T-cell (primary cell): ENCODE measurements at regions not wholly inside any gene's neighbourhood (a gene's known extent, or its start where the extent isn't known, plus 50 kb on each side); places are given as distances from the start of the nearest gene placed in this dataset.
"Not testable (repeated sequence)": the region's sequence is repeated elsewhere in the genome, so short reads cannot be mapped to it uniquely, and the experiment has no call there.

ENCODE experiments used
- ATAC-seq, 4 experiments: fragments of 200-7000 bp in 3 of 4; fragments of 150-1000 bp in 1 of 4; cut with Tn5 transposase; replicated peaks in 1 of 4; 1 replicate in 3 of 4; 2 replicates in 1 of 4; pipeline ENCODE4 v1.10.0; 2021; ENCODE audit warnings: moderate library complexity in 3 of 4, mild to moderate bottlenecking in 2 of 4, moderate number of reproducible peaks in 1 of 4
- CTCF ChIA-PET, 2 donors: fragments of 300-600 bp; sonication (Branson Sonifier 250); formaldehyde crosslinking; loops; one replicate each; lab custom pipeline; 2022; ENCODE audit warnings: antibody characterized with exemption in 2 of 2; lab: Charles Lee
- POLR2A ChIA-PET, 2 donors: fragments of 300-600 bp; sonication (Branson Sonifier 250); formaldehyde crosslinking; loops; one replicate each; lab custom pipeline; 2022; ENCODE audit warnings: antibody characterized with exemption in 2 of 2; lab: Charles Lee
- DNase-seq, 35 experiments: peaks; one replicate each; pipeline versions ENCODE4 v3.0.0 to v3.0.0-alpha.2; 2013 to 2023
- H3K27ac ChIP-seq: one replicate; pipeline ENCODE4 v1.5.1; 2013; ENCODE audit warnings: low read length
- H3K27me3 ChIP-seq, 2 experiments: replicated peaks in 1 of 2; 1 replicate in 1 of 2; 2 replicates in 1 of 2; pipeline versions ENCODE4 v1.6.1 to v1.7.0; 2013; ENCODE audit warnings: low read length in 1 of 2, mixed read lengths in 1 of 2; ENCODE audit not compliant: control insufficient read depth in 2 of 2, insufficient read depth in 2 of 2; ENCODE audit errors: extremely low read depth in 1 of 2
- H3K36me3 ChIP-seq, 2 donors: 1 replicate in 1 of 2; 2 replicates in 1 of 2; pipeline versions ENCODE4 v1.6.1 to v1.7.0; 2013; ENCODE audit warnings: low read length in 1 of 2; ENCODE audit not compliant: control insufficient read depth in 2 of 2, insufficient read depth in 1 of 2; ENCODE audit errors: extremely low read depth in 1 of 2
- H3K4me1 ChIP-seq, 2 experiments: 1 replicate in 1 of 2; 2 replicates in 1 of 2; pipeline versions ENCODE4 v1.6.1 to v1.7.0; 2013; ENCODE audit warnings: low read length in 2 of 2, mixed read lengths in 1 of 2; ENCODE audit not compliant: insufficient read depth in 2 of 2, control insufficient read depth in 1 of 2; ENCODE audit errors: extremely low read depth in 1 of 2
- H3K4me3 ChIP-seq, 2 donors: 1 replicate in 1 of 2; 2 replicates in 1 of 2; pipeline versions ENCODE4 v1.5.1 to v1.7.0; 2013; ENCODE audit warnings: mild to moderate bottlenecking in 2 of 2, low read length in 1 of 2, moderate library complexity in 1 of 2; ENCODE audit not compliant: control insufficient read depth in 1 of 2; ENCODE audit errors: extremely low read depth in 1 of 2
- H3K9me3 ChIP-seq: 2 replicates; pipeline ENCODE4 v1.7.0; 2013
- H3K27ac Mint-ChIP-seq, 2 donors: one replicate each; pipeline ENCODE4 v1.8.0; 2020 to 2021; ENCODE audit warnings: mild to moderate bottlenecking in 2 of 2, mixed read lengths in 2 of 2
- H3K27me3 Mint-ChIP-seq, 2 donors: one replicate each; pipeline ENCODE4 v1.8.0; 2021 to 2022; ENCODE audit warnings: mixed read lengths in 2 of 2
- H3K36me3 Mint-ChIP-seq: one replicate; pipeline ENCODE4 v1.8.0; 2021; ENCODE audit warnings: mixed read lengths
- H3K4me1 Mint-ChIP-seq, 3 donors: one replicate each; pipeline ENCODE4 v1.8.0; 2020 to 2022; ENCODE audit warnings: mixed read lengths in 3 of 3, mild to moderate bottlenecking in 1 of 3
- H3K4me3 Mint-ChIP-seq, 3 donors: one replicate each; pipeline ENCODE4 v1.8.0; 2020 to 2022; ENCODE audit warnings: mild to moderate bottlenecking in 3 of 3, mixed read lengths in 3 of 3, moderate library complexity in 3 of 3
- H3K9me3 Mint-ChIP-seq, 3 donors: one replicate each; pipeline ENCODE4 v1.8.0; 2020 to 2022; ENCODE audit warnings: mixed read lengths in 3 of 3
- WGBS: methylation state at CpG from one replicate; pipeline ENCODE4 v1.1.5; 2013; ENCODE audit warnings: missing lambda C conversion rate; ENCODE audit not compliant: insufficient coverage; 5-methylcytosine and 5-hydroxymethylcytosine counted together

GRCh38 chr4:116243431-116243830 is 841.9 kb downstream of the TRAM1L1 start:
- no peaks in the 10 kb centered on the region for H3K36me3 ChIP-seq
- Mint-ChIP-seq H3K27ac (no peak overlapping the region), H3K27me3 (no peaks in the 10 kb centered on the region), H3K4me3 (no peak overlapping the region), H3K36me3 (no peaks in the 10 kb centered on the region), H3K4me1 (no peaks in the 10 kb centered on the region), H3K9me3 (no peaks in the 10 kb centered on the region)
- whole genome bisulfite sequencing, result no CpG with 5 or more reads among the region's 2 CpGs
- no peak for ATAC-seq
- DNase-seq, result no peak
- no peak overlapping the region for H3K27ac ChIP-seq
- POLR2A ChIA-PET, result no interaction called here
- CTCF ChIA-PET, result no interaction called here
- no peaks in the 10 kb centered on the region for H3K4me1 ChIP-seq
- no peaks in the 10 kb centered on the region for H3K27me3 ChIP-seq
- no peaks in the 10 kb centered on the region for H3K9me3 ChIP-seq
- no peak overlapping the region for H3K4me3 ChIP-seq

DNA sequence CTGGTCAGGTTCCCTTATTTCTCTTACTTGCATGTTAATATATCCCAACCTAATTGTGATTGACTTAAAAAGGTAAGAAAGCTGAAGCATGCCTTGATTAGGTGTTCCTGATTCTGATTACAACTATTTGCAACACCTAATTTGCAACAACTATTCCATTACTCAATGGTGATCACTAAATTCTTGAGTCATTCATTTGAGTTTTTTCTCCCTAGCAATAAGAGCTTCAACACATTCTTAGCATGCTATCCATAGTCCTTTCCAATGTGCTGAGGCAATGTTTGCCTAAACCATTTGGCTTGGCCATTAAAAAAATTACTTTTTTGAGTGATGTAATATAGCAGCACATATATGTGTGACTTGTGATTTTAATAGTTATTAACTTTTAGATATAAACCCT is 851.4 kb downstream of the TRAM1L1 start:
- ChIA-PET POLR2A (no interaction called here), CTCF (no interaction called here)

DNA sequence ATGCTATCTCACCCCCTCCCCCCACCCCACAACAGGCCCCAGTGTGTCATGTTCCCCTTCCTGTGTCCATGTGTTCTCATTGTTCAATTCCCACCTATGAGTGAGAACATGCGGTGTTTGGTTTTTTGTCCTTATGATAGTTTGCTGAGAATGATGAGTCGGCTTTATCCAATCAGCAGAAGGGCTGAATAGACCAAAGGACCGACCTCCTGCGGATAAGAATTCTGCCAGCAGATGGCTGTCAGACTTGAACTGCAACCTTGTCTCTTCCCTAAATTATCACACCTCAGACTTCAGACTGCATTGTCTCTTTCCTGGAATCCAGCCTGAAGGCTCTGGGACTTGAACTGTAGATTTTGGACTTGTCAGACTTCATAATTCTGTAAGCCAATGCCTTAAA is 853.4 kb downstream of the TRAM1L1 start:
- H3K9me3 Mint-ChIP-seq, H3K4me3 Mint-ChIP-seq, H3K4me3 ChIP-seq, H3K27ac ChIP-seq, H3K9me3 ChIP-seq, ATAC-seq, H3K36me3 ChIP-seq, H3K4me1 Mint-ChIP-seq, H3K27me3 Mint-ChIP-seq, H3K27ac Mint-ChIP-seq, H3K4me1 ChIP-seq, DNase-seq, H3K36me3 Mint-ChIP-seq, CTCF ChIA-PET, H3K27me3 ChIP-seq, POLR2A ChIA-PET: not testable (repeated sequence)
- no CpG with 5 or more reads among the region's 4 CpGs for WGBS

More for the DNA sequence above, 851.4 kb downstream of the TRAM1L1 start:
- no peak for ATAC-seq
- H3K9me3 Mint-ChIP-seq, result peaks cover 0 to 4% (median 0%) of the 10 kb centered on the region in 3 donors
- H3K4me1 Mint-ChIP-seq, result no peaks in the 10 kb centered on the region
- Histone ChIP-seq H3K27me3 (no peaks in the 10 kb centered on the region), H3K4me1 (no peaks in the 10 kb centered on the region), H3K27ac (no peak overlapping the region), H3K4me3 (no peak overlapping the region), H3K36me3 (no peaks in the 10 kb centered on the region), H3K9me3 (no peaks in the 10 kb centered on the region)
- H3K4me3 Mint-ChIP-seq, result no peak overlapping the region
- H3K27ac Mint-ChIP-seq, result no peak overlapping the region
- no peaks in the 10 kb centered on the region for H3K27me3 Mint-ChIP-seq
- H3K36me3 Mint-ChIP-seq, result no peaks in the 10 kb centered on the region
- no peak for DNase-seq

- Mint-ChIP-seq H3K27ac (no peak overlapping the region), H3K9me3 (peaks cover 4 to 10% (median 4%) of the 10 kb centered on the region in 3 donors), H3K4me3 (no peak overlapping the region), H3K27me3 (no peaks in the 10 kb centered on the region), H3K36me3 (no peaks in the 10 kb centered on the region), H3K4me1 (no peaks in the 10 kb centered on the region)
- ChIA-PET CTCF (no interaction called here), POLR2A (no interaction called here)
- no peaks in the 10 kb centered on the region for H3K4me1 ChIP-seq
- H3K9me3 ChIP-seq, result no peaks in the 10 kb centered on the region
- H3K36me3 ChIP-seq, result no peaks in the 10 kb centered on the region
- no peak for DNase-seq
- H3K4me3 ChIP-seq, result no peak overlapping the region
- H3K27ac ChIP-seq, result no peak overlapping the region
- no CpG with 5 or more reads among the region's 3 CpGs for WGBS
- no peak for ATAC-seq
- no peaks in the 10 kb centered on the region for H3K27me3 ChIP-seq
Observed at GRCh38 chr4:116229420-116229819, 856.0 kb downstream of the TRAM1L1 start.

DNA sequence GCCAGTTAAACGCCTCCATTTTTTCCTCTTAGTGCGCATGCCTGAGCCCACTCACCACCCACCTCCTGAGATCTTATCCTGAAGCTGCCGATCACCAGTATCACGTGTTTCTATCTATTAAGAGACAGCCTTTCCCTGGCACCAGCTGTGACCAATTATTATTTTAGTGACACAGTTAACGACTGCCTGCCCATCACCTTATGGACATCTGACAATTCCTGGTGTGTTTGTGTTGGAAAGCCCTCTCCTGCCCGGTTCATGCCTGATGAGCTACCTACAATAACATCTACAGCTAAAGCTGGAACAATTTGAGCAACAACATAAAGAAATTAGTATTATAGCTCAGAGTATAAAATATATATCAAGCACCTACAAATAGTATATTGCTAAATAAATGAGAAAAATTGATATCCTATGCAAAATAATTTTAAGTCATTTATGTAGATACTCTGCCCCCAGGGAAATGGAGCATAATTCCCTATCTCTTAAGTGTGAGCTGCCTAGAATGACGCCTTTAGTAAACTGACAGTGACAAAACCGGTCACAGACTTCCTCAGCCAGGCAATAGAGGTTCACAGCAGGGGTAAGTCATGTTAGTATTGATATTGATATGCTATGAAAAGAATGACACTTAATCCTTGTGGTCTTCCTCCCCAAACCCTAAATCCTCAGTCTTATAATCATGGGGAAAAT is 862.2 kb downstream of the TRAM1L1 start:
- Histone ChIP-seq H3K9me3 (no peaks in the 10 kb centered on the region), H3K27ac (no peak overlapping the region), H3K4me1 (no peaks in the 10 kb centered on the region), H3K36me3 (no peaks in the 10 kb centered on the region), H3K27me3 (no peaks in the 10 kb centered on the region), H3K4me3 (no peak overlapping the region)
- POLR2A ChIA-PET, result no interaction called here
- no peak for DNase-seq
- ATAC-seq, result no peak
- Mint-ChIP-seq H3K27ac (no peak overlapping the region), H3K9me3 (peaks cover 0 to 7% (median 6%) of the 10 kb centered on the region in 3 donors), H3K36me3 (no peaks in the 10 kb centered on the region), H3K4me1 (no peaks in the 10 kb centered on the region), H3K4me3 (no peak overlapping the region), H3K27me3 (no peaks in the 10 kb centered on the region)
- CTCF ChIA-PET, result interaction anchor here in 1 of 2 donors (0.7 kb wide), 1 partner anchor 51 kb away, joined by 3 read pairs; no protein-coding TSS in a partner anchor
- WGBS, result 60% methylated on average over 2 of the region's 8 CpGs

GRCh38 chr4:116217781-116218180 is 867.6 kb downstream of the TRAM1L1 start:
- Mint-ChIP-seq H3K4me3 (no peak overlapping the region), H3K27me3 (no peaks in the 10 kb centered on the region), H3K9me3 (peaks cover 0 to 10% (median 4%) of the 10 kb centered on the region in 3 donors), H3K36me3 (no peaks in the 10 kb centered on the region), H3K4me1 (no peaks in the 10 kb centered on the region), H3K27ac (no peak overlapping the region)
- no peak overlapping the region for H3K4me3 ChIP-seq
- no peaks in the 10 kb centered on the region for H3K27me3 ChIP-seq
- H3K9me3 ChIP-seq, result no peaks in the 10 kb centered on the region
- H3K4me1 ChIP-seq, result no peaks in the 10 kb centered on the region
- no peaks in the 10 kb centered on the region for H3K36me3 ChIP-seq
- no CpG with 5 or more reads among the region's 2 CpGs for WGBS
- ATAC-seq (no peak), DNase-seq (no peak)
- ChIA-PET POLR2A (no interaction called here), CTCF (no interaction called here)
- no peak overlapping the region for H3K27ac ChIP-seq

DNA sequence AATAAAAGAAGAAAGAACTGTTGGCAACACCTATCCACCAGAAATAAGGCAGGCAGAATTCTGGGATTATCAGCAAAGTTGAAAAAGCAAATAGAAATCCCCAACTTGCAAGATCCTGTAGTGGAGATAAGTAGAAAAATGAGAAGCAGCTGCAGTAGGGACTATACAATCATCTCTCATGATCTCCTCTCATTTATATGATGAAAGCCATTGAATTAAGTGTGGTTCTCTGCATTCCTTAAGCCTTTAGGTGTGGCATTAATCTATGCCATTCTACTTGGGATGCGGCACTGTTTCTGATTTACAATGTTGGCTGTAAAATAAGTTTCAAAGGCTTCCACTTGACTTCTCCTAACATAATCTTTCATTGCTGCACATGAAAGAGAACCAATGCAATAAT is 869.8 kb downstream of the TRAM1L1 start:
- Mint-ChIP-seq H3K27me3 (no peaks in the 10 kb centered on the region), H3K9me3 (peaks cover 0 to 9% (median 4%) of the 10 kb centered on the region in 3 donors), H3K27ac (no peak overlapping the region), H3K36me3 (no peaks in the 10 kb centered on the region), H3K4me1 (no peaks in the 10 kb centered on the region), H3K4me3 (no peak overlapping the region)
- ChIA-PET CTCF (no interaction called here), POLR2A (no interaction called here)
- no peak for ATAC-seq
- no peaks in the 10 kb centered on the region for H3K9me3 ChIP-seq
- no peaks in the 10 kb centered on the region for H3K36me3 ChIP-seq
- WGBS, result no CpG with 5 or more reads among the region's 1 CpG
- H3K27me3 ChIP-seq, result no peaks in the 10 kb centered on the region
- DNase-seq, result no peak
- no peak overlapping the region for H3K4me3 ChIP-seq
- no peak overlapping the region for H3K27ac ChIP-seq
- H3K4me1 ChIP-seq, result no peaks in the 10 kb centered on the region
